ENCODE measurements at regions not wholly inside any gene's neighbourhood (a gene's known extent, or its start where the extent isn't known, plus 50 kb on each side); places are given as distances from the start of the nearest gene placed in this dataset.

DNA sequence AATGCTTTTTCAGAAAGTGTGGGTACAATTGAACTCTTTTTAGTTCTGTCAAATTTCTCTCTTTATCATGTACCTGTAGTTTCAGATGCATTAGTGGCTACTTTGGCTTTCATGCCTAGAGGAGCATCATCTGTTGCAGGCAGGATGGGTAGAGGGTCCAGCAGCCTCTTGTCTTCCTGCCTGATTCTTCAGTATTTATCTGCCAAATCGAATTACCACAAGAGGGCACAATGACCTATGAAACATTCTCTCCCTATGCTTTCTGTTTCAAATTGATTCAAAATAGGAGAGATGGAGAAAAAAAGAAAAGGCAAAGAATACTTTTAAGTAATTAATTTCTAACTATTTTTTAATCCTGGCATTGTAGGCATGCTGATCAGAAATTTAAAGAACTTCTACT, 477.2 kb downstream of the TRIB2 start:
- CTCF ChIA-PET: no interaction called here

DNA sequence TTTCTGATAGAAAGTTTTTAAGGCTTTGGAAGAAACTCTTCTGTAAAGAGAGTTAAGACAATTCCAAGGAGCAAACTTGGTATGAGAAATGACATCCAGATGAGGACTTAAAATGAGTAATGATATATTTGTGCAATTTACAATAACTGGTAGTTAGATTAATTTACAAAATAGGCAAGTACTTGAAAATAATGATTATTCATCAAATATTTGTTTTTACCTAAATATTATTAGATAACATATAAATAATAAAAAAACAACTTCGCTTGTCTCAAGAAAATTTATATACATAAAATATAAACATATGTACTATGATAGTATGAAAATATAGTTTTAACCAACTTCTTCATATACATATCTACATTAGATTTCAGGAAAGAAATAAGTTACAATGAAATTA, 478.5 kb downstream of the TRIB2 start:
- POLR2A ChIA-PET (ENCODE audit: low non-redundant PET): no interaction called here
- CTCF ChIA-PET: no interaction called here
- TF ChIP-seq, protein P1, sequence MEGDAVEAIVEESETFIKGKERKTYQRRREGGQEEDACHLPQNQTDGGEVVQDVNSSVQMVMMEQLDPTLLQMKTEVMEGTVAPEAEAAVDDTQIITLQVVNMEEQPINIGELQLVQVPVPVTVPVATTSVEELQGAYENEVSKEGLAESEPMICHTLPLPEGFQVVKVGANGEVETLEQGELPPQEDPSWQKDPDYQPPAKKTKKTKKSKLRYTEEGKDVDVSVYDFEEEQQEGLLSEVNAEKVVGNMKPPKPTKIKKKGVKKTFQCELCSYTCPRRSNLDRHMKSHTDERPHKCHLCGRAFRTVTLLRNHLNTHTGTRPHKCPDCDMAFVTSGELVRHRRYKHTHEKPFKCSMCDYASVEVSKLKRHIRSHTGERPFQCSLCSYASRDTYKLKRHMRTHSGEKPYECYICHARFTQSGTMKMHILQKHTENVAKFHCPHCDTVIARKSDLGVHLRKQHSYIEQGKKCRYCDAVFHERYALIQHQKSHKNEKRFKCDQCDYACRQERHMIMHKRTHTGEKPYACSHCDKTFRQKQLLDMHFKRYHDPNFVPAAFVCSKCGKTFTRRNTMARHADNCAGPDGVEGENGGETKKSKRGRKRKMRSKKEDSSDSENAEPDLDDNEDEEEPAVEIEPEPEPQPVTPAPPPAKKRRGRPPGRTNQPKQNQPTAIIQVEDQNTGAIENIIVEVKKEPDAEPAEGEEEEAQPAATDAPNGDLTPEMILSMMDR (conservative IDR thresholded peaks at IDR 0.05; ENCODE audit: low read depth): no peak
- no peak for DNase-seq (ENCODE audit: low spot score)
- H3K27ac ChIP-seq: no peak overlapping the region

More for the DNA sequence above, 477.2 kb downstream of the TRIB2 start:
- POLR2A ChIA-PET (ENCODE audit: low non-redundant PET): no interaction called here
- peak; percentile 8 for DNase-seq (ENCODE audit: low spot score)
- no peak overlapping the region for H3K27ac ChIP-seq
- TF ChIP-seq, protein P1 (conservative IDR thresholded peaks at IDR 0.05; ENCODE audit: low read depth): peak; percentile 57

DNA sequence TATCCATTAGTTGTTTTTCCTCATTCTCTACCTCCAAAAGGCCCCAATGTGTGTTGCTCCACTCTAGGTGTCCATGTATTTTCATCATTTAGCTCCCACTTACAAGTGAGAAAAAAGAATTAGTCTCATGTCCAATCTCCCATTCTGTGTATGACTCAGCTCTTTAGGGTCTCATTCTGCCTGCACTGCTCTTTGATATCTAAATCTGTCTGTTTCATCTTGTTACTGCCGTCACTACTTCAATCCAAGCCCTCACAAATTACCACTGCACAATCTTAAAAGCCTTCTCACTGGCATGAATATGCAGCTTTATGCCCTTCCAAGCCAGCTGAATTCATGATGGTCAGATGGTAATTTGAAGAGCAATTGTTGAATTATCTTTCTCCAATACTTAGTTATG, 480.5 kb downstream of the TRIB2 start:
- H3K27ac ChIP-seq: no peak overlapping the region
- CTCF ChIA-PET: no interaction called here
- TF ChIP-seq, protein P1 (conservative IDR thresholded peaks at IDR 0.05; ENCODE audit: low read depth): no peak
- POLR2A ChIA-PET (ENCODE audit: low non-redundant PET): no interaction called here
- DNase-seq (ENCODE audit: low spot score): no peak

DNA sequence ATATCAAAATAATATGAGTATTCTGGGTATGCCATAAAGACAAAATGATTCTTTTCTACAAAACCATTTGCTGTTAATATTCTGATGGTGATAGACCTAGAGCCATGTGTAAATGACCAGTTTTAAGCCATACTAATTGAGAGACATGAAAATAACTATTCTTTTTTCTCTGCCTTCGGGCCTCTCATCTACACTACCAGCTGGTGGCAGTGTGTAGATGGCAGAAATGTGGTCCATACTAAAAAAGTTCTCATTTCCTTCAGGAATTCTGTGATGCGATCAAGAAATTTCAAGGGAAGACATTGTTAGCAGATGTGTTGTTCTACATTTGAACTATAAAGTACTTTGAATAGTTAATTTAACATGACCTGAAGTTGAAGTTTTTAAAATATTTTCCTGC, 485.2 kb downstream of the TRIB2 start:
- CTCF ChIA-PET: interaction anchor here (0.6 to 1.0 kb wide), 3 partner anchors 23 to 1086 kb away, joined by 3 to 6 read pairs (median 4); no protein-coding TSS in a partner anchor

DNA sequence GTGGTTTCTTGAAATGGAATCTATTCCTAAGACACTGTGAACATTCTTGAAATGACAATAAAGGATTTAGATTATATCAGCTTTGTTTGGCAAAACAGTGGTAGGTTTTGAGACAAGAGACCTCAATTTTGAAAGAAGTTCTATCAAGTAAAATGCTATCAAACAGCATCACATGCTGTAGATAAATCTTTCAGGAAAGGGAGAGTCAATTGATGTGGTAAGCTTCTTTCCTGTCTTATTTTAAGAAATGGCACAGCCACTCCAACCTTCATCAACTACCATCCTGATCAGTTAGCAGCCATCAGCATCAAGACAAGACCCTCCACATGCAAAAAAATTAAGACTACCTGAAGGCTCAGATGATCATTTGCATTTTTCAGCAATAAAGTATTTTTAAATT, 495.4 kb downstream of the TRIB2 start:
- TF ChIP-seq, protein P1 (conservative IDR thresholded peaks at IDR 0.05; ENCODE audit: low read depth): no peak
- H3K27ac ChIP-seq: no peak overlapping the region
- POLR2A ChIA-PET (ENCODE audit: low non-redundant PET): no interaction called here
- CTCF ChIA-PET: no interaction called here
- no peak for DNase-seq (ENCODE audit: low spot score)

More for the DNA sequence above, 485.2 kb downstream of the TRIB2 start:
- TF ChIP-seq, protein P1 (conservative IDR thresholded peaks at IDR 0.05; ENCODE audit: low read depth): no peak
- DNase-seq (ENCODE audit: low spot score): no peak
- H3K27ac ChIP-seq: no peak overlapping the region
- POLR2A ChIA-PET (ENCODE audit: low non-redundant PET): no interaction called here

DNA sequence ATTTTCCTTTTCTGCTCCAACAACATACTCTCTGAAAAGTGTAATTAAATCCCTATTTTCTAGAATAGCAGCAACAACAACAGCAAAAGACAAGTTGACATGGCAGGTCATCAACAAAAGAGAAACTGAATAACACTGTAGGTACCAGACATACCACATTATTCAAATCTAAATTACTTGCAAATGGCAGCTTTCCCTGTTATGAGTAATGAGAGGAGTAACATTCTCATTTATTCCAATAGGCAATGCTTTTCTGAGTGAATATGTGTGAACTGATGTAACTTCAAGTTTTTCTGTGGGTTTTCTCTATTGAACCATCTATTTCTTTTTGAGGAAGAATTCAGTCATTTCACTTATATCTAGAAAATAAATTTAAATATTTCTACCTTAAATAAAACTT, 501.5 kb downstream of the TRIB2 start:
- no peak for DNase-seq (ENCODE audit: low spot score)
- ChIA-PET CTCF (no interaction called here), POLR2A (ENCODE audit: low non-redundant PET) (no interaction called here)
- no peak overlapping the region for H3K27ac ChIP-seq
- TF ChIP-seq, protein P1 (conservative IDR thresholded peaks at IDR 0.05; ENCODE audit: low read depth): no peak

DNA sequence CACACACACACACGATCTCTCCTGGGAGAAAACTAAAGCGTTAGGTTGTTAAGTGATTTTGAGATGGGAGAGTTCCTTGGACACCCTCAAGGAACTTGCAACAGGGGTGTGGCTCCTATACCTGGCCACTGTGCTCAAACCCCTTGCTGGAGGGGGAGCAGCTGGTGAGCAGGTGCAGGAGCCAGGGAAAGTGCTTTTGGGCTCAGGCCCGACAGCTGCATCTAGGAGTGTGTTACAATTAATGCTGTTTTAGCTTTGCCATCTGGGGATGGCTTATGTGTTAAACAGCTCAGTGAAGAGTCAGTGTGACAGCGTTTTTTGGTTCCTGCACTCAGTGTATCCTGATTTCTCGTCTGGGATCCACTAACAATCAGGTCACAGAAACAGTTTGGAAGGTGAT, 510.8 kb downstream of the TRIB2 start:
- CTCF ChIA-PET: no interaction called here
- no peak for DNase-seq (ENCODE audit: low spot score)

More for the DNA sequence above, 510.8 kb downstream of the TRIB2 start:
- TF ChIP-seq, protein P1 (conservative IDR thresholded peaks at IDR 0.05; ENCODE audit: low read depth): no peak
- H3K27ac ChIP-seq: no peak overlapping the region
- POLR2A ChIA-PET (ENCODE audit: low non-redundant PET): no interaction called here

Data from RWPE1 (cell line).